Liver (tissue), 8 donors: ENCODE measurements at regions not wholly inside any gene's neighbourhood (a gene's known extent, or its start where the extent isn't known, plus 50 kb on each side); places are given as distances from the start of the nearest gene placed in this dataset.

Source experiments
- DNase-seq: peaks from one replicate; pipeline ENCODE4 v3.0.0-alpha.2; 2017; ENCODE audit warnings: low spot score
- H3K27ac ChIP-seq, 2 donors: one replicate each; pipeline ENCODE4 v1.7.0; 2013; ENCODE audit warnings: inconsistent platforms in 2 of 2, low read length in 2 of 2, control low read depth in 1 of 2, low read depth in 1 of 2, mild to moderate bottlenecking in 1 of 2
- H3K27me3 ChIP-seq, 4 donors: one replicate each; pipeline versions ENCODE4 v1.6.1 to v1.7.0; 2013; ENCODE audit warnings: low read length in 3 of 4, inconsistent platforms in 1 of 4, mild to moderate bottlenecking in 1 of 4, moderate library complexity in 1 of 4; ENCODE audit not compliant: control insufficient read depth in 4 of 4, insufficient read depth in 4 of 4
- H3K36me3 ChIP-seq, 4 donors: one replicate each; pipeline versions ENCODE4 v1.6.1 to v1.7.0; 2013; ENCODE audit warnings: low read length in 3 of 4, mild to moderate bottlenecking in 3 of 4, low read depth in 1 of 4, moderate library complexity in 1 of 4; ENCODE audit not compliant: control insufficient read depth in 4 of 4, insufficient read depth in 3 of 4
- H3K4me1 ChIP-seq, 4 donors: one replicate each; pipeline versions ENCODE4 v1.6.1 to v1.7.0; 2013; ENCODE audit warnings: low read length in 3 of 4, mild to moderate bottlenecking in 3 of 4, moderate library complexity in 1 of 4; ENCODE audit not compliant: control insufficient read depth in 4 of 4, insufficient read depth in 4 of 4
- H3K4me3 ChIP-seq, 3 donors: one replicate each; pipeline versions ENCODE4 v1.6.1 to v1.7.0; 2013; ENCODE audit warnings: low read length in 3 of 3, control low read depth in 1 of 3, low read depth in 1 of 3, mild to moderate bottlenecking in 1 of 3
- H3K9ac ChIP-seq, 2 donors: one replicate each; pipeline ENCODE4 v1.7.0; 2013; ENCODE audit warnings: low read length in 2 of 2, mild to moderate bottlenecking in 2 of 2, moderate library complexity in 2 of 2, control low read depth in 1 of 2, low read depth in 1 of 2
- H3K9me3 ChIP-seq, 4 donors: one replicate each; pipeline versions ENCODE4 v1.6.1 to v1.7.0; 2013; ENCODE audit warnings: low read length in 3 of 4; ENCODE audit not compliant: control insufficient read depth in 4 of 4
- ATF3 ChIP-seq: IDR thresholded peaks from 2 replicates; pipeline ENCODE4 v1.6.1; 2016; ENCODE audit warnings: antibody characterized with exemption
- CTCF ChIP-seq: fragments of 150-350 bp; IDR thresholded peaks from 2 replicates; pipeline ENCODE4 v1.5.1; 2017; ENCODE audit warnings: improper control_type of control experiment, low read depth, low read length; ENCODE audit not compliant: missing input control
- EGR1 ChIP-seq, 2 donors: IDR thresholded peaks; 2 replicates each; pipeline ENCODE4 v1.6.1; 2016 to 2018; ENCODE audit warnings: antibody characterized with exemption in 2 of 2, low read depth in 2 of 2
- FOXA1 ChIP-seq: IDR thresholded peaks from 2 replicates; pipeline ENCODE4 v1.6.1; 2016; ENCODE audit warnings: antibody characterized with exemption
- FOXA2 ChIP-seq: IDR thresholded peaks from 2 replicates; pipeline ENCODE4 v1.6.1; 2016; ENCODE audit warnings: antibody characterized with exemption
- HNF4G ChIP-seq: IDR thresholded peaks from 2 replicates; pipeline ENCODE4 v1.6.1; 2016; ENCODE audit warnings: antibody characterized with exemption
- MAX ChIP-seq: IDR thresholded peaks from 2 replicates; pipeline ENCODE4 v1.6.1; 2016; ENCODE audit warnings: antibody characterized with exemption
- NR2F2 ChIP-seq: IDR thresholded peaks from 2 replicates; pipeline ENCODE4 v1.6.1; 2016; ENCODE audit warnings: antibody characterized with exemption
- RAD21 ChIP-seq, 2 donors: IDR thresholded peaks; 2 replicates each; pipeline ENCODE4 v1.6.1; 2016; ENCODE audit warnings: antibody characterized with exemption in 2 of 2, mild to moderate bottlenecking in 2 of 2
- REST ChIP-seq: IDR thresholded peaks from 2 replicates; pipeline ENCODE4 v1.6.1; 2016; ENCODE audit warnings: antibody characterized with exemption, mild to moderate bottlenecking
- RXRA ChIP-seq, 2 donors: IDR thresholded peaks; 2 replicates each; pipeline ENCODE4 v1.6.1; 2017 to 2018; ENCODE audit warnings: antibody characterized with exemption in 2 of 2, mild to moderate bottlenecking in 1 of 2
- ZBTB33 ChIP-seq: IDR thresholded peaks from 2 replicates; pipeline ENCODE4 v1.6.1; 2016; ENCODE audit warnings: antibody characterized with exemption
- WGBS: extraction: QIAGEN DNeasy Blood & Tissue Kit; methylation state at CpG from one replicate; pipeline ENCODE4 v1.1.7; 2013; 5-methylcytosine and 5-hydroxymethylcytosine counted together
- donor health status: healthy.
- donor health status: healthy.
- donor health status: healthy.
- donor health status: healthy.
- donor health status: healthy.

- TF ChIP-seq ATF3, result no peak
Measured at GRCh38 chr4:120163895-120164294, 97.2 kb upstream of the MAD2L1 start (continued).

GRCh38 chr4:120158841-120159463 is 92.3 kb upstream of the MAD2L1 start:
- no peaks in the 10 kb centered on the region for H3K36me3 ChIP-seq
- DNase-seq, result no peak
- no peaks in the 10 kb centered on the region for H3K9me3 ChIP-seq
- no peak for TF ChIP-seq FOXA2
- no peak for TF ChIP-seq CTCF
- no peak for TF ChIP-seq RXRA (IDR thresholded peaks at IDR 0.05)
- no peak for TF ChIP-seq EGR1 (IDR thresholded peaks at IDR 0.05; ENCODE audit: low read depth in 2 of 2)
- no peak for TF ChIP-seq ATF3
- no peak for TF ChIP-seq REST
- TF ChIP-seq ZBTB33, result no peak
- no peak for TF ChIP-seq NR2F2
- no peak for TF ChIP-seq HNF4G
- no peak for TF ChIP-seq FOXA1
- no peak for TF ChIP-seq MAX
- H3K27me3 ChIP-seq, result no peaks in the 10 kb centered on the region
- no peak overlapping the region for H3K9ac ChIP-seq
- H3K4me3 ChIP-seq, result no peak overlapping the region
- H3K4me1 ChIP-seq, result no peaks in the 10 kb centered on the region
- H3K27ac ChIP-seq, result no peak overlapping the region
- 75% methylated on average over 3 of the region's 3 CpGs for WGBS

- Histone ChIP-seq H3K4me1 (no peaks in the 10 kb centered on the region), H3K27me3 (no peaks in the 10 kb centered on the region), H3K9ac (no peak overlapping the region), H3K27ac (no peak overlapping the region), H3K4me3 (no peak overlapping the region), H3K36me3 (no peaks in the 10 kb centered on the region), H3K9me3 (no peaks in the 10 kb centered on the region)
- DNase-seq, result no peak
- whole genome bisulfite sequencing, result 65% methylated on average over 2 of the region's 2 CpGs
- TF ChIP-seq RAD21 (IDR thresholded peaks at IDR 0.05) (no peak), NR2F2 (no peak)
Measured at GRCh38 chr4:120158046-120158445, 91.4 kb upstream of the MAD2L1 start.
